ENCODE measurements at regions not wholly inside any gene's neighbourhood (a gene's known extent, or its start where the extent isn't known, plus 50 kb on each side); places are given as distances from the start of the nearest gene placed in this dataset.

GRCh38 chr2:3101016-3101942, 276.3 kb downstream of the EIPR1 start:
- Histone ChIP-seq H3K27me3 (ENCODE audit: low read depth, low read length) (no peaks in the 10 kb centered on the region; the same call in 1 of the 2 replicates), H2AFZ (ENCODE audit: low read depth, low read length) (no peak overlapping the region), H4K20me1 (ENCODE audit: insufficient read depth, low read length) (no peaks in the 10 kb centered on the region), H3K4me1 (ENCODE audit: low read length) (no peaks in the 10 kb centered on the region), H3K4me2 (ENCODE audit: low read length) (no peak overlapping the region), H3K4me3 (ENCODE audit: low read length) (no peak overlapping the region), H3K27ac (ENCODE audit: low read length) (no peak overlapping the region), H3K36me3 (replicated peaks; ENCODE audit: low read depth, low read length) (no peaks in the 10 kb centered on the region), H3K9me3 (ENCODE audit: insufficient read depth, low read length) (no peaks in the 10 kb centered on the region), H3K79me2 (ENCODE audit: low read length) (no peaks in the 10 kb centered on the region), H3K9ac (ENCODE audit: low read length) (no peak overlapping the region)
- no peak for TF ChIP-seq EZH2phosphoT487 (IDR thresholded peaks at IDR 0.05; ENCODE audit: low read depth)
- TF ChIP-seq CTCF (IDR thresholded peaks at IDR 0.05; ENCODE audit: low read depth, low read length): no peak

- Histone ChIP-seq H2AFZ (ENCODE audit: low read depth, low read length) (no peak overlapping the region), H3K4me3 (ENCODE audit: low read length) (no peak overlapping the region), H3K36me3 (replicated peaks; ENCODE audit: low read depth, low read length) (no peaks in the 10 kb centered on the region), H3K27me3 (ENCODE audit: low read depth, low read length) (no peaks in the 10 kb centered on the region; the same call in 1 of the 2 replicates), H3K9me3 (ENCODE audit: insufficient read depth, low read length) (no peaks in the 10 kb centered on the region), H3K4me1 (ENCODE audit: low read length) (no peaks in the 10 kb centered on the region), H3K9ac (ENCODE audit: low read length) (no peak overlapping the region), H3K79me2 (ENCODE audit: low read length) (no peaks in the 10 kb centered on the region), H4K20me1 (ENCODE audit: insufficient read depth, low read length) (no peaks in the 10 kb centered on the region), H3K4me2 (ENCODE audit: low read length) (no peak overlapping the region), H3K27ac (ENCODE audit: low read length) (no peak overlapping the region)
- TF ChIP-seq EZH2phosphoT487 (IDR thresholded peaks at IDR 0.05; ENCODE audit: low read depth) (no peak), CTCF (IDR thresholded peaks at IDR 0.05; ENCODE audit: low read depth, low read length) (no peak)
These were observed 277.2 kb downstream of the EIPR1 start for GRCh38 chr2:3100386-3100785.

- H2AFZ ChIP-seq (ENCODE audit: low read depth, low read length): no peak overlapping the region
- H3K27ac ChIP-seq (ENCODE audit: low read length): no peak overlapping the region
- H3K4me1 ChIP-seq (ENCODE audit: low read length): no peaks in the 10 kb centered on the region
- TF ChIP-seq EZH2phosphoT487 (IDR thresholded peaks at IDR 0.05; ENCODE audit: low read depth): no peak
- no peak for TF ChIP-seq CTCF (IDR thresholded peaks at IDR 0.05; ENCODE audit: low read depth, low read length)
- H3K27me3 ChIP-seq (ENCODE audit: low read depth, low read length): no peaks in the 10 kb centered on the region; the same call in none of the 2 replicates
- H4K20me1 ChIP-seq (ENCODE audit: insufficient read depth, low read length): no peaks in the 10 kb centered on the region
- H3K36me3 ChIP-seq (replicated peaks; ENCODE audit: low read depth, low read length): no peaks in the 10 kb centered on the region
- no peak overlapping the region for H3K9ac ChIP-seq (ENCODE audit: low read length)
- no peaks in the 10 kb centered on the region for H3K9me3 ChIP-seq (ENCODE audit: insufficient read depth, low read length)
- no peak overlapping the region for H3K4me2 ChIP-seq (ENCODE audit: low read length)
- no peaks in the 10 kb centered on the region for H3K79me2 ChIP-seq (ENCODE audit: low read length)
- H3K4me3 ChIP-seq (ENCODE audit: low read length): no peak overlapping the region
These were observed 277.8 kb downstream of the EIPR1 start for GRCh38 chr2:3099860-3100234.

GRCh38 chr2:3099145-3099859, 278.3 kb downstream of the EIPR1 start:
- Histone ChIP-seq H4K20me1 (ENCODE audit: insufficient read depth, low read length) (no peaks in the 10 kb centered on the region), H3K27ac (ENCODE audit: low read length) (no peak overlapping the region), H3K27me3 (ENCODE audit: low read depth, low read length) (peaks cover 1% of the 10 kb centered on the region), H3K79me2 (ENCODE audit: low read length) (no peaks in the 10 kb centered on the region), H3K9ac (ENCODE audit: low read length) (no peak overlapping the region), H3K36me3 (replicated peaks; ENCODE audit: low read depth, low read length) (no peaks in the 10 kb centered on the region), H3K4me2 (ENCODE audit: low read length) (no peak overlapping the region), H3K4me3 (ENCODE audit: low read length) (no peak overlapping the region), H2AFZ (ENCODE audit: low read depth, low read length) (no peak overlapping the region), H3K4me1 (ENCODE audit: low read length) (no peaks in the 10 kb centered on the region), H3K9me3 (ENCODE audit: insufficient read depth, low read length) (no peaks in the 10 kb centered on the region)
- TF ChIP-seq EZH2phosphoT487 (IDR thresholded peaks at IDR 0.05; ENCODE audit: low read depth) (no peak), CTCF (IDR thresholded peaks at IDR 0.05; ENCODE audit: low read depth, low read length) (no peak)
